Upper lobe of right lung (tissue), 1 donor: ENCODE measurements at regions not wholly inside any gene's neighbourhood (a gene's known extent, or its start where the extent isn't known, plus 50 kb on each side); places are given as distances from the start of the nearest gene placed in this dataset.

Experiments used
- ATAC-seq: fragments of 200-7000 bp; cut with Tn5 transposase; one replicate; pipeline ENCODE4 v1.9.1; 2020; ENCODE audit warnings: mild to moderate bottlenecking, moderate library complexity
- DNase-seq: peaks from one replicate; pipeline ENCODE4 v3.0.0-alpha.2; 2020
- H3K27ac ChIP-seq: fragments of 200-600 bp; one replicate; pipeline ENCODE4 v1.8.0; 2022
- H3K27me3 ChIP-seq: fragments of 200-600 bp; one replicate; pipeline ENCODE4 v1.8.0; 2022; ENCODE audit warnings: mild to moderate bottlenecking
- H3K36me3 ChIP-seq: fragments of 200-600 bp; one replicate; pipeline ENCODE4 v1.8.0; 2022
- H3K4me1 ChIP-seq: fragments of 200-600 bp; one replicate; pipeline ENCODE4 v1.8.0; 2022
- H3K4me3 ChIP-seq: fragments of 200-600 bp; one replicate; pipeline ENCODE4 v1.8.0; 2022; ENCODE audit warnings: mild to moderate bottlenecking
- H3K9me3 ChIP-seq: fragments of 200-600 bp; one replicate; pipeline ENCODE4 v1.8.0; 2022
- intact Hi-C: fragments of 100-400 bp; cut with DNase I; formaldehyde crosslinking; loops from one replicate; pipeline ENCODE4 v1.11.0; 2022
- TF ChIP-seq, protein P1 (sequence below): fragments of 200-600 bp; IDR thresholded peaks from one replicate; pipeline ENCODE4 v1.8.0; 2022; ENCODE audit warnings: antibody characterized with exemption
- donor health status: DM: no; HTN: yes; CAD: no; lungs with severe emphysema.

DNA sequence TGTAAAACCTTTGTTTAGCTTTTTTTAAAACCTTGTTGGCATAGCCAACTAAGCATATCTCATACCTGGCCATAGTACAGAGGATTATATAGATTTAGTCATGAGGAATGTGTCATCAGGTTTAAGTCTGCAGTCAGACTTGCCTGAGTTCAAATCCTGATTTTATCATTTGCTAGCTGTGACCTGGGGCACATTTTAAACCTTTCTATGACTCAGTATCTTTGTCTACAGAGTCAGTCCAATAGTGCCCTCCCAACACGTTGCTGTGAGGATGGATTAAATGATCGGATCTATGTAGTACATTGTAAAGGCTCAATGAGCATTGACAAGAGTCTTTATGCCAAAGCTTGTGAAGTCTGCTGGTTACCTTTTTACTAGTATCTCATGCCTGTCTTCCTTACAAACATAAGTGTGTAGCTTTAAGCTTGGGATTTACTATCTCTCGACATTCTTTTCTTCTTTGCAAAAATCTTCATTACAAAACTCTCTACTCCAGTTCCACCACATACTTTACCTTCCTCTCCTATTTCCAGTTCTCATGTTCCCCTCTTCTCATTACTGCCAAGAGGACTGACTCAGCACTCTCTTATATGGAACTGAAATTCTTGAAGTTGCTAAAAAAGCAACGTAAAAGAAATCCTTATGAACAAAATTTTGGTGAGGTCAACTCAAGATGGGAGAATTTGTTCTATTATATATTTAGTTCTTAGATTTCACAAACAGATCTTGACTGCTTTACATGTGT, 68.1 kb upstream of the RBMS1 start:
- DNase-seq (no peak), ATAC-seq (peak; percentile 45)
- TF ChIP-seq, protein P1, sequence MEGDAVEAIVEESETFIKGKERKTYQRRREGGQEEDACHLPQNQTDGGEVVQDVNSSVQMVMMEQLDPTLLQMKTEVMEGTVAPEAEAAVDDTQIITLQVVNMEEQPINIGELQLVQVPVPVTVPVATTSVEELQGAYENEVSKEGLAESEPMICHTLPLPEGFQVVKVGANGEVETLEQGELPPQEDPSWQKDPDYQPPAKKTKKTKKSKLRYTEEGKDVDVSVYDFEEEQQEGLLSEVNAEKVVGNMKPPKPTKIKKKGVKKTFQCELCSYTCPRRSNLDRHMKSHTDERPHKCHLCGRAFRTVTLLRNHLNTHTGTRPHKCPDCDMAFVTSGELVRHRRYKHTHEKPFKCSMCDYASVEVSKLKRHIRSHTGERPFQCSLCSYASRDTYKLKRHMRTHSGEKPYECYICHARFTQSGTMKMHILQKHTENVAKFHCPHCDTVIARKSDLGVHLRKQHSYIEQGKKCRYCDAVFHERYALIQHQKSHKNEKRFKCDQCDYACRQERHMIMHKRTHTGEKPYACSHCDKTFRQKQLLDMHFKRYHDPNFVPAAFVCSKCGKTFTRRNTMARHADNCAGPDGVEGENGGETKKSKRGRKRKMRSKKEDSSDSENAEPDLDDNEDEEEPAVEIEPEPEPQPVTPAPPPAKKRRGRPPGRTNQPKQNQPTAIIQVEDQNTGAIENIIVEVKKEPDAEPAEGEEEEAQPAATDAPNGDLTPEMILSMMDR: no peak
- no peaks in the 10 kb centered on the region for H3K9me3 ChIP-seq
- H3K4me1 ChIP-seq: no peaks in the 10 kb centered on the region
- no peak overlapping the region for H3K27ac ChIP-seq
- intact Hi-C loops: no loop called here
- no peaks in the 10 kb centered on the region for H3K27me3 ChIP-seq
- H3K36me3 ChIP-seq: no peaks in the 10 kb centered on the region
- H3K4me3 ChIP-seq: no peak overlapping the region

DNA sequence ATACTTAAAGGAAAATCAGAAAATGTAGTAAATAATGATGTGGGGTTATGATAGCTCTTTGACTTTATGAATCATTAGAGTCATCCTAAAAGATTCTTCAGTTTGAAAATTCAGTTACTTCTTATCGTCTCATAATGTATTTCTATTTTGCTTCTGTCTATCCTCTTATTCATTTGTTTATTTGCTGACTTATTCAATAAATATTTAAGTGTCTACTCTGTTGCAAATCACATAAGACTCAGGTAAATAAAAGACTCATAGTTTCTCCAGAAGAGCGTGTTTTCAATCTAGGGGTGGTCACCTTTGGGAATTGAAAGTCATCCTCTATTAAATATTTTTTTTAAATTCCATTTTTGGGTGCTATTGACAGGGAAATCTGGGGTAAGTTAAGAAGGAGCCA, 69.1 kb upstream of the RBMS1 start:
- intact Hi-C loops: no loop called here
- TF ChIP-seq, protein P1: no peak
- H3K4me3 ChIP-seq: no peak overlapping the region

DNA sequence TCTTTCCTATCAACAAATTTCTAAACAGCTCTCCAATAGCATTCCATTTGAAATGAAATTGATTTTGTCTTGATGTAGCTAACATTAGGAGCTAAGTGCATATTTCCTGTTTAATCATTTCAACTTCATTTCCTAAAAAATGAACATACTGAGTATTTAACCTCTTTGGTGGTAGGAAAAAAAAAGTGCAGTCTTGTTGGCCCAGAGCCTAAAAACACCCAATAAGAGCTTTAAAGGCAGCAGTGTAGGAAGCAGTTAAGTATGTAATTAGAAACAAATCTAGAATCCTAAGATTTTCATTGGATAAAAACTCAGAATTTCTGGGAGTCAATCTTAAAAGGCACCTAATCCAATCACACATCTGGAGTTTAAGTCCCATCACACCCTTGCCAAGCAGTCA, 71.0 kb upstream of the RBMS1 start:
- H3K27ac ChIP-seq: no peak overlapping the region
- H3K36me3 ChIP-seq: no peaks in the 10 kb centered on the region
- DNase-seq (no peak), ATAC-seq (no peak)
- TF ChIP-seq, protein P1: no peak
- no peak overlapping the region for H3K4me3 ChIP-seq
- no peaks in the 10 kb centered on the region for H3K9me3 ChIP-seq
- intact Hi-C loops: no loop called here
- H3K4me1 ChIP-seq: peaks cover 10% of the 10 kb centered on the region
- no peaks in the 10 kb centered on the region for H3K27me3 ChIP-seq

More for the DNA sequence above, 69.1 kb upstream of the RBMS1 start:
- Histone ChIP-seq H3K9me3 (no peaks in the 10 kb centered on the region), H3K36me3 (no peaks in the 10 kb centered on the region), H3K27me3 (no peaks in the 10 kb centered on the region), H3K27ac (no peak overlapping the region), H3K4me1 (peaks cover 10% of the 10 kb centered on the region)
- no peak for DNase-seq
- ATAC-seq: no peak

DNA sequence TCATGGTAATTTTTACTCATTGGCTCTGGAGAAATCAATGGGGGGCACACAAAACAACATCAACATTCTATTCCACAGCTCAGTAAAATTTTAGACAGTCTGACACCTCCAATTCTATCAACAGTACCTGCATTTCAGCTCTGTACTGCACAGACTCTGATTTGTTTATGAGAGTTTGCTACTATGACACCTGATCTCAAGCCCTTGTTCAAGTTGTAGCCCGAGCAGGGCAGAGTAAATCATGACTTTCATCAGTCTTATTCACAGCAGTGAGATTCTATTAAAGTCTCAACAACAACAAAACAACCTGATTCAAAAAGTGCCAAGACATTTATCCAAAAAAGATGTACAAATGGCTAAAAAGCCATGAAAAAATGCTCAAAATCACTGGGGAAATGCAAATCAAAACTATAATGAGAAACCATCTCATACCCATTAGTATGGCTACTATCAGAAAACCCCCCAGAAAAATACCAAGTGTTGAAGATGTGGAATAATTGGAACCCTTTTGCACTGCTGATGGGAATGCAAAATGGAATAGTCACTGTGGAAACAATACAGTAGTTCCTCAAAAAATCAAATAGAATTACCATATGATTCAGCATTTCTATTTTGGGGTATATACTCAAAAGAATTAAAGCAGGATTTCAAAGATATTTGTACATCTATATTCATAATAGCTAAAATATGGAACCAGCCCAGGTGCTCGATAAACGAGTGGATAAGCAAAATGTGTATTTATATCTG, 71.7 kb upstream of the RBMS1 start:
- H3K4me3 ChIP-seq: no peak overlapping the region
- no peaks in the 10 kb centered on the region for H3K27me3 ChIP-seq
- H3K27ac ChIP-seq: no peak overlapping the region
- ATAC-seq: no peak
- TF ChIP-seq, protein P1: no peak
- H3K36me3 ChIP-seq: no peaks in the 10 kb centered on the region
- peaks cover 10% of the 10 kb centered on the region for H3K4me1 ChIP-seq
- intact Hi-C loops: no loop called here
- no peak for DNase-seq
- H3K9me3 ChIP-seq: no peaks in the 10 kb centered on the region

DNA sequence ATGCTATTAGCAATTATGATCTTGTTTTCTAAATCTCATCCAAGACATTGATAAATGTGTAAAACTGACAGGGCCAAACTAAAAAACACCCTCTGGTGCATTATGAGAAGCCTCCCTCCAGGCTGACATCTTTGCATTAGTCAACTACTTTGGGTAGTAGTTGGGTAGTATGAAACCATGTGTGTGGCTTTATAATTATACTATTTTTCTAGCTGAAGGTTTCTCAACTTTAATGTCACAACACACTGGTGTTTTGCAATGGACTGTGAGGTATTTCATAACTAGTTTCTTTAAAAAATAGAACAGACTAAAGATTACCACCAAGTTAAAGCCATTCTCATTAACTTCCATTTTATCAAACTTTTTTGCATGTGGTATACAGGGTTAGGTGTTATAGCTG, 73.1 kb upstream of the RBMS1 start:
- no peaks in the 10 kb centered on the region for H3K27me3 ChIP-seq
- no peak overlapping the region for H3K4me3 ChIP-seq
- ATAC-seq (peak; percentile 66), DNase-seq (no peak)
- TF ChIP-seq, protein P1: no peak
- intact Hi-C loops: no loop called here
- no peak overlapping the region for H3K27ac ChIP-seq
- no peaks in the 10 kb centered on the region for H3K36me3 ChIP-seq
- H3K9me3 ChIP-seq: no peaks in the 10 kb centered on the region
- peaks cover 10% of the 10 kb centered on the region for H3K4me1 ChIP-seq
